Ovary (tissue), 3 donors: ENCODE measurements at regions not wholly inside any gene's neighbourhood (a gene's known extent, or its start where the extent isn't known, plus 50 kb on each side); places are given as distances from the start of the nearest gene placed in this dataset.

ENCODE experiments used
- CTCF ChIP-seq, 3 donors: fragments of 450-650 bp in 2 of 3; fragments of 200-600 bp in 1 of 3; IDR thresholded peaks; one replicate each; pipeline versions ENCODE4 v1.5.1 to v1.8.0; 2016 to 2022; ENCODE audit warnings: antibody characterized with exemption in 3 of 3, mild to moderate bottlenecking in 1 of 3
- EP300 ChIP-seq: sonication (generic); formaldehyde crosslinking; IDR thresholded peaks from one replicate; pipeline ENCODE4 v1.6.1; 2017; ENCODE audit warnings: antibody characterized with exemption
- POLR2A ChIP-seq: fragments of 450-650 bp; IDR thresholded peaks from one replicate; pipeline ENCODE4 v1.6.1; 2017; ENCODE audit warnings: antibody characterized with exemption, mild to moderate bottlenecking, moderate library complexity
- donor health status: DM: no; HTN: no; CAD: no.

- TF ChIP-seq CTCF (IDR thresholded peaks at IDR 0.05) = no peak
- no peak for TF ChIP-seq EP300
- TF ChIP-seq POLR2A = no peak
Observed at GRCh38 chr4:135921081-135921480, 1611.2 kb downstream of the PCDH18 start.
